Neuronal stem cell (in vitro differentiated cells): ENCODE measurements at regions not wholly inside any gene's neighbourhood (a gene's known extent, or its start where the extent isn't known, plus 50 kb on each side); places are given as distances from the start of the nearest gene placed in this dataset.

Experiments
- DNase-seq: peaks from one replicate; pipeline ENCODE4 v3.0.0-alpha.2; 2013; ENCODE audit warnings: low spot score
- H2AFZ ChIP-seq: one replicate; pipeline ENCODE4 v1.6.1; 2013; ENCODE audit warnings: mild to moderate bottlenecking, low read length, inconsistent platforms
- H2AK5ac ChIP-seq: 2 replicates; pipeline ENCODE4 v1.6.1; 2013; ENCODE audit warnings: low read depth, mild to moderate bottlenecking, inconsistent platforms, low read length, moderate library complexity, mixed read lengths
- H2BK120ac ChIP-seq: 2 replicates; pipeline ENCODE4 v1.6.1; 2013; ENCODE audit warnings: low read depth, mild to moderate bottlenecking, inconsistent platforms, low read length, moderate library complexity, mixed read lengths
- H2BK12ac ChIP-seq: one replicate; pipeline ENCODE4 v1.6.1; 2013; ENCODE audit warnings: low read length, inconsistent platforms
- H2BK15ac ChIP-seq: 2 replicates; pipeline ENCODE4 v1.6.1; 2013; ENCODE audit warnings: mild to moderate bottlenecking, low read length, inconsistent platforms, mixed read lengths
- H2BK5ac ChIP-seq: one replicate; pipeline ENCODE4 v1.6.1; 2013; ENCODE audit warnings: inconsistent platforms, mild to moderate bottlenecking, low read length, moderate library complexity
- H3K14ac ChIP-seq: one replicate; pipeline ENCODE4 v1.6.1; 2013; ENCODE audit warnings: low read length, inconsistent platforms
- H3K18ac ChIP-seq: 2 replicates; pipeline ENCODE4 v1.6.1; 2013; ENCODE audit warnings: low read length, inconsistent platforms
- H3K23ac ChIP-seq: 2 replicates; pipeline ENCODE4 v1.6.1; 2013; ENCODE audit warnings: low read depth, mild to moderate bottlenecking, mixed read lengths, low read length, inconsistent platforms; ENCODE audit not compliant: poor library complexity
- H3K27ac ChIP-seq: replicated peaks from 3 replicates; pipeline ENCODE4 v1.5.1; 2013; ENCODE audit warnings: low read length, inconsistent platforms
- H3K27me3 ChIP-seq, 3 experiments: 2 replicates each; pipeline ENCODE4 v1.6.1; 2013; ENCODE audit warnings: low read length in 3 of 3, mild to moderate bottlenecking in 2 of 3, inconsistent platforms in 1 of 3, low read depth in 1 of 3, mixed read lengths in 1 of 3, moderate library complexity in 1 of 3; ENCODE audit not compliant: control insufficient read depth in 3 of 3, insufficient read depth in 3 of 3
- H3K36me3 ChIP-seq, 2 donors: replicated peaks in 1 of 2; 2 replicates each; pipeline ENCODE4 v1.6.1; 2013; ENCODE audit warnings: low read length in 2 of 2; ENCODE audit not compliant: control insufficient read depth in 2 of 2, insufficient read depth in 2 of 2
- H3K4ac ChIP-seq: 2 replicates; pipeline ENCODE4 v1.6.1; 2013; ENCODE audit warnings: inconsistent platforms, mild to moderate bottlenecking, low read length, moderate library complexity
- H3K4me1 ChIP-seq, 2 donors: 1 replicate in 1 of 2; 2 replicates in 1 of 2; pipeline ENCODE4 v1.6.1; 2013; ENCODE audit warnings: low read length in 2 of 2, low read depth in 1 of 2; ENCODE audit not compliant: control insufficient read depth in 2 of 2, insufficient read depth in 1 of 2
- H3K4me2 ChIP-seq: one replicate; pipeline ENCODE4 v1.6.1; 2013; ENCODE audit warnings: mild to moderate bottlenecking, low read length, inconsistent platforms; ENCODE audit not compliant: insufficient read depth, poor library complexity, severe bottlenecking
- H3K4me3 ChIP-seq, 2 donors: 2 replicates each; pipeline ENCODE4 v1.5.1; 2013; ENCODE audit warnings: low read length in 2 of 2, mild to moderate bottlenecking in 2 of 2, inconsistent platforms in 1 of 2, moderate library complexity in 1 of 2
- H3K79me1 ChIP-seq: one replicate; pipeline ENCODE4 v1.6.1; 2013; ENCODE audit warnings: low read depth, mild to moderate bottlenecking, inconsistent platforms, low read length, moderate library complexity
- H3K9ac ChIP-seq: one replicate; pipeline ENCODE4 v1.6.1; 2013; ENCODE audit warnings: mild to moderate bottlenecking, low read depth, low read length, inconsistent platforms; ENCODE audit not compliant: poor library complexity
- H3K9me3 ChIP-seq, 2 donors: replicated peaks in 1 of 2; 2 replicates each; pipeline versions ENCODE3 to v1.6.1; 2013; ENCODE audit warnings: low read length in 2 of 2, mild to moderate bottlenecking in 2 of 2, inconsistent platforms in 1 of 2, low read depth in 1 of 2, mixed read lengths in 1 of 2, moderate library complexity in 1 of 2; ENCODE audit not compliant: control insufficient read depth in 2 of 2, insufficient read depth in 1 of 2
- H4K8ac ChIP-seq: one replicate; pipeline ENCODE4 v1.6.1; 2013; ENCODE audit warnings: low read depth, mild to moderate bottlenecking, inconsistent platforms, low read length, moderate library complexity
- H4K91ac ChIP-seq: one replicate; pipeline ENCODE4 v1.6.1; 2013; ENCODE audit warnings: low read length, low read depth, mild to moderate bottlenecking, inconsistent platforms; ENCODE audit not compliant: poor library complexity
- WGBS, 2 donors: extraction: QIAGEN DNeasy Blood & Tissue Kit; methylation state at CpG; one replicate each; pipeline ENCODE4 v1.1.7; 2013; ENCODE audit warnings: missing lambda C conversion rate in 2 of 2, mixed read lengths in 1 of 2; ENCODE audit not compliant: insufficient read length in 2 of 2, insufficient replicate concordance in 1 of 2; ENCODE audit errors: extremely low coverage in 2 of 2; 5-methylcytosine and 5-hydroxymethylcytosine counted together

- H3K14ac ChIP-seq: no peak overlapping the region
- H3K79me1 ChIP-seq: no peaks in the 10 kb centered on the region
- no peak overlapping the region for H2BK120ac ChIP-seq
- H3K4ac ChIP-seq: no peak overlapping the region
- H3K23ac ChIP-seq: no peak overlapping the region
- H4K91ac ChIP-seq: no peak overlapping the region
- H3K4me3 ChIP-seq: no peak overlapping the region
- WGBS, 2 donors: no CpG with 5 or more reads among the region's 3 CpGs
- no peak overlapping the region for H3K18ac ChIP-seq
- no peaks in the 10 kb centered on the region for H3K9me3 ChIP-seq
- H4K8ac ChIP-seq: no peak overlapping the region
- no peaks in the 10 kb centered on the region for H3K27me3 ChIP-seq
- H2BK15ac ChIP-seq: no peak overlapping the region
- H3K36me3 ChIP-seq: no peaks in the 10 kb centered on the region
- no peak overlapping the region for H3K27ac ChIP-seq
- H3K4me2 ChIP-seq: no peak overlapping the region
- H3K9ac ChIP-seq: no peak overlapping the region
- no peak overlapping the region for H2BK12ac ChIP-seq
- no peak overlapping the region for H2AK5ac ChIP-seq
- no peak for DNase-seq
- H2BK5ac ChIP-seq: no peak overlapping the region
- H3K4me1 ChIP-seq: no peaks in the 10 kb centered on the region
- no peak overlapping the region for H2AFZ ChIP-seq
Measured at GRCh38 chr4:176964116-176964691, 171.5 kb upstream of the VEGFC start.

- no CpG with 5 or more reads among the region's 3 CpGs for WGBS, 2 donors
- Histone ChIP-seq H3K27me3 (no peaks in the 10 kb centered on the region), H3K23ac (no peak overlapping the region), H2BK120ac (no peak overlapping the region), H2BK5ac (no peak overlapping the region), H3K4ac (no peak overlapping the region), H3K27ac (no peak overlapping the region), H4K91ac (no peak overlapping the region), H3K4me3 (no peak overlapping the region), H3K4me2 (no peak overlapping the region), H3K4me1 (no peaks in the 10 kb centered on the region), H2BK12ac (no peak overlapping the region), H3K36me3 (no peaks in the 10 kb centered on the region), H2BK15ac (no peak overlapping the region), H3K14ac (no peak overlapping the region), H4K8ac (no peak overlapping the region), H3K9ac (no peak overlapping the region), H3K18ac (no peak overlapping the region), H3K9me3 (no peaks in the 10 kb centered on the region), H2AFZ (peak overlapping the region; percentile 5), H3K79me1 (no peaks in the 10 kb centered on the region), H2AK5ac (no peak overlapping the region)
- DNase-seq: no peak
Measured at GRCh38 chr4:176967586-176967985, 174.9 kb upstream of the VEGFC start.

- Histone ChIP-seq H3K4me1 (no peaks in the 10 kb centered on the region), H3K36me3 (no peaks in the 10 kb centered on the region), H3K9me3 (no peaks in the 10 kb centered on the region), H2AK5ac (no peak overlapping the region), H3K14ac (no peak overlapping the region), H2AFZ (peak overlapping the region; percentile 5), H3K27me3 (no peaks in the 10 kb centered on the region), H2BK5ac (no peak overlapping the region), H3K27ac (no peak overlapping the region), H3K9ac (no peak overlapping the region), H3K79me1 (no peaks in the 10 kb centered on the region), H2BK12ac (no peak overlapping the region), H4K8ac (no peak overlapping the region), H4K91ac (no peak overlapping the region), H3K23ac (no peak overlapping the region), H3K4me3 (no peak overlapping the region), H3K4ac (no peak overlapping the region), H2BK15ac (no peak overlapping the region), H3K18ac (no peak overlapping the region), H2BK120ac (no peak overlapping the region), H3K4me2 (no peak overlapping the region)
- WGBS, 2 donors: no CpG with 5 or more reads among the region's 1 CpG
- DNase-seq: no peak
Measured at GRCh38 chr4:176968094-176968493, 175.4 kb upstream of the VEGFC start.

GRCh38 chr4:176969011-176969410 is 176.3 kb upstream of the VEGFC start:
- no peak overlapping the region for H2BK5ac ChIP-seq
- no peak overlapping the region for H3K4me2 ChIP-seq
- H3K9me3 ChIP-seq: no peaks in the 10 kb centered on the region
- H3K27me3 ChIP-seq: no peaks in the 10 kb centered on the region
- no peak overlapping the region for H2BK15ac ChIP-seq
- no peak overlapping the region for H3K4me3 ChIP-seq
- H3K23ac ChIP-seq: no peak overlapping the region
- H3K27ac ChIP-seq: no peak overlapping the region
- no peaks in the 10 kb centered on the region for H3K79me1 ChIP-seq
- H2BK120ac ChIP-seq: no peak overlapping the region
- H3K4ac ChIP-seq: no peak overlapping the region
- no peak overlapping the region for H2BK12ac ChIP-seq
- H2AK5ac ChIP-seq: no peak overlapping the region
- H4K91ac ChIP-seq: no peak overlapping the region
- no CpG with 5 or more reads among the region's 2 CpGs for WGBS, 2 donors
- no peak overlapping the region for H2AFZ ChIP-seq
- no peak overlapping the region for H4K8ac ChIP-seq
- no peaks in the 10 kb centered on the region for H3K4me1 ChIP-seq
- no peak overlapping the region for H3K9ac ChIP-seq
- no peak overlapping the region for H3K18ac ChIP-seq
- H3K14ac ChIP-seq: no peak overlapping the region
- no peaks in the 10 kb centered on the region for H3K36me3 ChIP-seq
- DNase-seq: no peak
